AG09319 (cell line): ENCODE measurements at regions not wholly inside any gene's neighbourhood (a gene's known extent, or its start where the extent isn't known, plus 50 kb on each side); places are given as distances from the start of the nearest gene placed in this dataset.

ENCODE experiments used
- DNase-seq: peaks from one replicate; pipeline ENCODE4 v3.0.0-alpha.2; 2010; ENCODE audit warnings: low read depth; ENCODE audit errors: extremely low read depth
- CTCF ChIP-seq: IDR thresholded peaks from 2 replicates; pipeline ENCODE4 v1.5.1; 2011; ENCODE audit warnings: low read depth, mild to moderate bottlenecking, inconsistent platforms, low read length, moderate library complexity

GRCh38 chr11:112886434-112887370 is 74.5 kb upstream of the NCAM1 start:
- no peak for TF ChIP-seq CTCF
- no peak for DNase-seq

DNA sequence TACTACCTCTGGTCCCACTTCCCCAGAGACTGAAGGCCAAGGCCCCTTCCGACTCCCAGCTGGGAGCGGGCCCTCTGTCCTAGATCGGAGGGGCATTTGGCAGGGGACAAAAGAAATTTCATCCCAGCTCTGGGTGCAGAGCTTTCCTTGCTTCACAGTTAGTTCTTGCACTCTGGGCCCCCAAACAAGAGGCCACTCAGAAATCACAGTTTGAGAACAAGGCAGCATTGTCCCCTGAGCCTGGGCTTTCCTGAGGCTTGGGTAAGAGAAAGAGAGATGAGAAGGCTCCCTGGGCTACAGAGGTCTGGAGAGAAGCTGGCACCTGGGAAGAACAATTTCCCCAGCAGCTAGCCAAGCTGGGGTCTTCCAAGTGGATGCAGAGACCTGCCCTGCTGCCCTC is 71.8 kb upstream of the NCAM1 start:
- no peak for TF ChIP-seq CTCF
- no peak for DNase-seq

DNA sequence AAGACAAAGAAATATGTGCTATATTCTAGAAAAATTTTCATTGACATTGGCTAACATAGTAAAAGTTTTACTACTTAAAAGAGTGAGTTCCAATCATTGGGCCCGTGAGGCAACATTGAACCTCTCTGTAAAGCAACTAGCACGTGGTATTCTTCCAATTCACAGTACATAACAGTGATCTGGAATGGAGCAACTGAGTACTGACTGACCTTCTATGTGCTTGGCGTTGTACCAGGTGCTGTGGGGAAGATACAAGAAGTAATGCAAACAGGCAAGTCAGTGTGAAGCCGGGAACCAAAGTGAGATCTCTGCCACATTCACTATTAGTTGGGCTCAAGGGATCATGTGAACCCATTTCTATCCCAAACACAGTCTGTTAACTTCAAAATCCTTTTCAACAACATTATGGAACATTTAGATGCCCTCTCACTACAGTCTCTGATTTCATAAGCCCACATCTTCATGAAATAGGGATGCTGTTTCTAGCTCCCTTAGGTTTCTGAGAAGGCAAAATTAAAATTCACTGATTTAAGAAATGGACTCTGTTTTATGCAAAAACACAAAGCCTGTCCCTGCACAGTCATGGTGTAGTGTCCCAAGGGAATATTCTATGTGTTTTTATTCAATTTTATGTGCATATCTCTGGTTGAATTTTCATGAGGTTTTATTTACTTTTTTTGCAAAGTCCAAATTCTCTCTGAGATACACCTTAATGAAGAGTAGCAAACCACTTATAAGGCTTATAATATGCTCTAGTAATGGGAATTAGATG is 61.8 kb upstream of the NCAM1 start:
- no peak for TF ChIP-seq CTCF
- no peak for DNase-seq

- TF ChIP-seq CTCF = no peak
- DNase-seq = no peak
Measured at GRCh38 chr11:112901924-112902323, 59.3 kb upstream of the NCAM1 start.

DNA sequence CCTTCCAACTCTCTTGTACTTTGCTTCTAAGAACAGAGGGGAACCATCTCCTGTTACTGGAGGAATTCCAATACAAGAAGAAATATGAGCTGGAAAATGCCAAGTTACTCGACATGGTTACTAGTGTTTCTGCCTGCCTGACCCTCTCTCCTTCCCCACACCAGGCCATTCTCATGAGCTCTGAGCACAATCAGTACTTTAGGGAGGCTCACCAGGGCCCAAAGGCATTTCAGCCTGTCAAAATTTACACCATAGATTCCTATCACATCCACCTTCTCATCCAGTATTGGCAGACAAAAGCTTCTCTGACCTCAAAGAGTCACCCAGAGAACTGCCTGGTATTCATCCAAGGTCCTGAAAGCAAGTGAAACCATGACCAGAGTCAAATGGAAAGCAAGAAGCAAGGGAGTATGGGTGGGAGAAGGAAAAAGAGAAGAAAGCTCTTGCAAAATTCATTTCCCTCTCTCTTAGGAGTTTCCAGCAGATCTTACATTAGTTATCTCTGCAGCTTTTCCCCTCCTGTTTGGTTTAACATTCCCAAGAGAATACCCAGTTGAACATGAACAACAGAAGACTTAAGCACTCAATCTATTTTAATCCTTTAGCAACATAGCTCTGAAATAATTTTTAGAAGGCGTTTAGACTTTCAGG is 58.7 kb upstream of the NCAM1 start:
- no peak for TF ChIP-seq CTCF
- no peak for DNase-seq

GRCh38 chr11:112903340-112903739 is 57.9 kb upstream of the NCAM1 start:
- DNase-seq = no peak

More at GRCh38 chr11:112903340-112903739, 57.9 kb upstream of the NCAM1 start:
- no peak for TF ChIP-seq CTCF
